Stimulated activated effector memory CD8-positive, alpha-beta T cell treated with anti-CD3 and anti-CD28 coated beads, Interleukin-12 subunit alpha, Interleukin-12 subunit beta, amount 100 ng/mL, for 72 hours (primary cell): ENCODE measurements at regions not wholly inside any gene's neighbourhood (a gene's known extent, or its start where the extent isn't known, plus 50 kb on each side); places are given as distances from the start of the nearest gene placed in this dataset.
"Not testable (repeated sequence)": the region's sequence is repeated elsewhere in the genome, so short reads cannot be mapped to it uniquely, and the experiment has no call there.

Experiments used
- ATAC-seq: fragments of 150-1000 bp; cut with Tn5 transposase; 2 replicates; pipeline ENCODE4 v1.10.0; 2021
- DNase-seq, 2 donors: peaks; one replicate each; pipeline ENCODE4 v3.0.0; 2021 to 2022; ENCODE audit warnings: low spot score in 2 of 2
- H3K27ac Mint-ChIP-seq: one replicate; pipeline ENCODE4 v1.8.0; 2022; ENCODE audit warnings: mild to moderate bottlenecking, mixed read lengths
- H3K36me3 Mint-ChIP-seq: one replicate; pipeline ENCODE4 v1.8.0; 2022; ENCODE audit warnings: mild to moderate bottlenecking, mixed read lengths
- H3K4me1 Mint-ChIP-seq: one replicate; pipeline ENCODE4 v1.8.0; 2022; ENCODE audit warnings: mixed read lengths
- H3K4me3 Mint-ChIP-seq: one replicate; pipeline ENCODE4 v1.8.0; 2022; ENCODE audit warnings: mild to moderate bottlenecking, mixed read lengths
- H3K9me3 Mint-ChIP-seq: one replicate; pipeline ENCODE4 v1.8.0; 2022; ENCODE audit warnings: mixed read lengths

DNA sequence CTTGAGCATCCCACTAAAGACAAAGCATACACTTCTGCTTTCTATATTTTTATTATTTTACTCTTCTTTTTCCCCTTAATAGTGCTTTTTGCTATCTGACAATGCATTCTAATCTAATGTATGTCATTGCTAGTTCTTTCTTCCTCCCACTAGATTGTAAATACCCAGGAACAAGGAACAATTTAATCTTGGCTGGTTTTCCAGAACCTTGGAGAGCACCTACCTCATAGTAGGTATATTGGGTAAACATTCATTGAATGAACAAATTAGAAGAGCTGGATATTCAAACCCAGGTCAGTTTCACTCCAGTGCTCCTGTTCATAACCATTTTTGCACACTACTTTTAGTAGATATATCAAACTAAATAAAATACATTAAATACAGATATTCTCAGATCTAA, 1617.6 kb upstream of the SLC10A2 start:
- Mint-ChIP-seq H3K27ac (no peak overlapping the region), H3K9me3 (peaks cover 4% of the 10 kb centered on the region), H3K4me1 (no peaks in the 10 kb centered on the region), H3K36me3 (no peaks in the 10 kb centered on the region), H3K4me3 (no peak overlapping the region)
- DNase-seq (no peak), ATAC-seq (no peak)

DNA sequence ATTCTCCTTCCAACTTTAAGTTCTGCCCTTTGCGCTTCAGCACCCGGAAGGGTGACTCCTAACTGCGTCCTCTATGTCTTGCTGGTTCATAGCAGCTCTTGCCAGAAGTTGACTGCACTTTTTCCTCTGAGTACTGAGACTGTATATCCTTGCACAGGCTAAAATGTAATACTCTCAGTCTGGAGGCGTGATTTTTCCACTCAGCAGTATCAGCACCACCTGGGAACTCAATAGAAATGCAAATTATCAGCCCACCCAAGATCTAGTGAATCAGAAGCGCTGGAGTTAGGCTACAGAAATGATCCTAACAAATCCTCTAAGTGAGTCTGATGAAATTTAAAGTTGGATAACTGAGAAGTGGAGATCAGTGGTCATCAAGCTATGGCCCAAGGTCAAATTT, 1611.9 kb upstream of the SLC10A2 start:
- no peaks in the 10 kb centered on the region for H3K4me1 Mint-ChIP-seq
- no peak for ATAC-seq

DNA sequence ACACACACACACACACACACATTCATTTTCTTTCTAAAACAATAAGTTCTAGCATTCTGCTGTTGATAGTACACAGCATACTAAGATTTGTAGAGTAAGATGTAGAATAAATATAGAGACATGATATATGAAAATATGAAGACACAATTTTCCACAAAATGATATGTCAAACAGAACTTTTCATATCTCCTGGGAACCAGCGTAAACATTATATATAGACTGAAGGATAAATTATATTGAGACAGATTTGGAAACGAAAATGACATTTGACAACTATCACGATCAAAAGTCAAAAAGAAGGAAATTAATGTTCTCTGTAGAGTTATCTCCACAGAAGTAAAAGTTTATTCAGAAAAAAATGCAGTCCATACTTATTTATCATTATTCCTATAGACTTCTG, 1605.7 kb upstream of the SLC10A2 start:
- Mint-ChIP-seq H3K27ac (no peak overlapping the region), H3K9me3 (peaks cover 12% of the 10 kb centered on the region), H3K4me1 (no peaks in the 10 kb centered on the region), H3K4me3 (no peak overlapping the region), H3K36me3 (no peaks in the 10 kb centered on the region)
- no peak for DNase-seq
- no peak for ATAC-seq

More for the DNA sequence above, 1611.9 kb upstream of the SLC10A2 start:
- Mint-ChIP-seq H3K9me3 (no peaks in the 10 kb centered on the region), H3K27ac (no peak overlapping the region), H3K4me3 (no peak overlapping the region), H3K36me3 (no peaks in the 10 kb centered on the region)
- DNase-seq, result no peak

DNA sequence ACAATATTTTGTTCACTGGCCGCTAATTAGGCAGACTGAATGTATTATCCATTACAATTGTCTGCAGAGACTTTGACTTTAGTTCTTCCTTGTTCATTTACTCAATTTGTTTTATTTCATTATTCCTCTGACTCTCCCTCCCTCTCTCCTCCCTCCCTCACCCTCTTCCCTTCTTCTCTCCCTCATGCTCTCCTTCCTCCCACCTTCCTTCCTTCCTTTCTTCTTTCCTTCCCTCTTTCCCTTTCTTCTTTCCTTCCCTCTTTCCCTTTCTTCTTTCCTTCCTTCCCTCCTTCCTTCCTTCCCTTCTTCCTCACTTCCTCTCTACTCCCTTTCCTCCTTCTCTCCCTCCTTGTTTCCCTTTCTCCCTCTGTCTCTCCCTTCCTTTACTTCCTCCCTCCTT, 1591.0 kb upstream of the SLC10A2 start:
- Mint-ChIP-seq H3K27ac (no peak overlapping the region), H3K4me3 (no peak overlapping the region), H3K4me1 (no peaks in the 10 kb centered on the region), H3K9me3 (peaks cover 7% of the 10 kb centered on the region), H3K36me3 (no peaks in the 10 kb centered on the region)
- no peak for ATAC-seq
- no peak for DNase-seq

DNA sequence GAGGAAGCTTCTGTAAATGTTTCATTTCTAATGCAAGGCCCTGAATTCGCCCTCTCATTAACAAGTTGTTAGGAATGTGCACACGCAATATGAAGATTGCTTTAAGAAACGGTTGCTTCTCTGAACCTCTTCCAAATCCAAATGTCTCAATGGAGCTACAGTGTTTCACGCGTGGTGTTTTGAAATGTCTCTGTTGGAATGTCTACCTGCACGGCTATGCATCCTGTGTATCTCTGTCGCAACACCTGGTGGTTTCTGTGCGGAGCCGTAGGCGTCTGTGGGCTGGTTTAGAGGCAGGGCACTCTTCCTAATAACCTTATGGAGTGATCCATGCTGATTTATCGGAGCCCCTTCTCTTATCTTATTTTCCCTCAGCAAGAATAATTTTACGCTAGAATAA, 1584.2 kb upstream of the SLC10A2 start:
- Mint-ChIP-seq H3K9me3 (peaks cover 2% of the 10 kb centered on the region), H3K36me3 (no peaks in the 10 kb centered on the region), H3K27ac (no peak overlapping the region), H3K4me3 (no peak overlapping the region), H3K4me1 (no peaks in the 10 kb centered on the region)
- ATAC-seq (no peak), DNase-seq (no peak)

DNA sequence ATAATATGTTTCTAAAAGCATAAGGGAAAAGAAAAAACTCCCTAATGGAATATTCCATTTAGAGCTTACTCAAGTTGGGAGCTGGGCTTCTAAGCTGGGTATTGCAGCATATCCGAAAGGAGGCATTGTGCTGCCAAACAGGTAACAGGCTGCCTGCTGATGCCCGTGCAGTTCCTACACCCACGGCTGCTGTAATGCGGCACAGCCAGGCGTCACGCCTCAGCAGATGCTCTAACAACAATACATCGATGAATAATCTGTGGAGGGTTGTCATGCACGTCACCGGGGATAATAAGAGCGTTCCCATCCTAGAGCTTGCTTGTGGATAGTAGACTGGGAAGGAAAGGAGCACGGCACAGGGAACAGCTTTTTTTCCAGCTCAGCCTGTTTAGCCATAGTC, 1582.1 kb upstream of the SLC10A2 start:
- Mint-ChIP-seq H3K36me3 (no peaks in the 10 kb centered on the region), H3K4me3 (no peak overlapping the region), H3K9me3 (peaks cover under 1% of the 10 kb centered on the region), H3K4me1 (no peaks in the 10 kb centered on the region), H3K27ac (no peak overlapping the region)
- no peak for DNase-seq
- no peak for ATAC-seq

DNA sequence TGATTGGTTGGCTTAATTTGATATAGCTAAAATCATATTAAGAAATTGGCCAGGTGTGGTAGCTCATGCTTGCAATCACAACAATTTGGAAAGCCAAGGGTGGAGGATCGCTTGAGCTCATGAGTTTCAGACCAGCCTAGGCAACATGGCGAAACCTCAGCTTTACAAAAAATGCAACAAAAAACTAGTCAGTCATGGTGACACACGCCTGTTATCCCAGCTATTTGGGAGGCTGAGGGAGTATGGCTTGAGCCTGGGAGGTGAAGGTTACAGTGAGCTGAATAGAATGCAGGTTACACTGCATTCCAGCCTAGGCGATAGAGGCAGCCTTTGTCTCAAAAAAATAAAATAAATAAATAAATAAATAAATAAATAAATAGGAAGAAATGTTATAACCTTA, 1579.6 kb upstream of the SLC10A2 start:
- no peaks in the 10 kb centered on the region for H3K36me3 Mint-ChIP-seq
- no peaks in the 10 kb centered on the region for H3K4me1 Mint-ChIP-seq
- no peak overlapping the region for H3K4me3 Mint-ChIP-seq
- H3K27ac Mint-ChIP-seq, result no peak overlapping the region
- no peak for ATAC-seq
- DNase-seq, result no peak
- H3K9me3 Mint-ChIP-seq, result no peaks in the 10 kb centered on the region

DNA sequence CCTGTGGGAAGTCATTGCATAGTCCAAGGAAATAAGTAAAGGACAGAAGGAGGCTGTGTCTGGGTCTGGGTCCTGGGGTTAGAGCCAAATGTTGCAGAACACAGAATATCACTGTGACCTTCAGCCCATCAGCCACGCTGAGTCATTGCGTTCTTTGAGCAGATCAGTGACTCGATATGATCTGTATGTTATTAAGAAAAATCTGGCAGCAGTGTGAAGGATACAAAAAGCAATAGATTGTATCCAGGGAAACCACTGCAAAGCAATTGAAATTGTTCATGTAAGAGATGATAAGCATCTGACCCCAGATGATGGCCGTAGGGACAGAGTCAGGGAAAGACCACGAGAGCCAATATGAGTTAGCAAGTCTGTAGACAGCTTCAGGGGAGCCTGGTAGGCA, 1575.1 kb upstream of the SLC10A2 start:
- Mint-ChIP-seq H3K36me3 (no peaks in the 10 kb centered on the region), H3K9me3 (no peaks in the 10 kb centered on the region)

DNA sequence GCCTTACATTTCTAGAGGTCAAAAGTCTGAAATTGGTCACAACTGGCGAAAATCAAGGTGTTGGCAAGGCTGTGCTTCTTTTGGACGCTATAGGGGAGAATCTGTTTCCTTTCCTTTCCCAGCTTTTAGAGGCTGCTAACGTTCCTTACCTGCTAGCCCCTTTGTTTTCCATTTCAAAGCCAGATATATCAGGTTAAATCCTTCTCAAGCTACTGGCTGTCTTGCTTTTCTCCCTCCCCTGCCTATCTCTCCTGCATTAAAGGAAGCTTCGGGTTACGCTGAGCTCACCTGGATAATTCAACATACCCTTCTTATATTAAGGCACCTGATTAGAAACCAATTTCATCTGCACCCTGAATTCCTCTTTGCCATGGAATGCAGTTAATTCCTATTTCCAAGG, 1569.7 kb upstream of the SLC10A2 start:
- H3K36me3 Mint-ChIP-seq, result no peaks in the 10 kb centered on the region
- H3K4me3 Mint-ChIP-seq, result no peak overlapping the region
- ATAC-seq (no peak), DNase-seq (no peak)
- H3K4me1 Mint-ChIP-seq, result no peaks in the 10 kb centered on the region
- H3K9me3 Mint-ChIP-seq, result no peaks in the 10 kb centered on the region
- H3K27ac Mint-ChIP-seq, result no peak overlapping the region

More for the DNA sequence above, 1575.1 kb upstream of the SLC10A2 start:
- no peak for ATAC-seq
- no peaks in the 10 kb centered on the region for H3K4me1 Mint-ChIP-seq
- no peak overlapping the region for H3K4me3 Mint-ChIP-seq
- no peak for DNase-seq
- H3K27ac Mint-ChIP-seq, result no peak overlapping the region

DNA sequence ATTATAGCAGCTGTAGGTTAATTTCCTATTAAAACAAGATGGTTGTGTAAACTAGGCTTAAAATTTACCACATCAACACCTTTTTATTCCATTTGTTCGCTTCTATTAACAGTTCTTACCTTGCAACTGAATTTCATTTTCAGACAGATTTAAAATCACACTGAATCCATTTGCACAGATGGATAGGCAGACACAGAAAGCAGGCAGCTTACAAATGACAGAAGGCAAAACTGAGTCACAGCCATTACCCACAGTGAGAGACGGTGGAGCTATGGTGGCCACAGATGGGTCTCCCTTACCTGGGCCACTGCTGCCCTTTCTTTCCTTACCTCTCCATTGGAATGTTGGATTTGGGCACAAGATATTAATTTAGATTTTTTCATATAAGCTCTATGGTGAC, 1567.8 kb upstream of the SLC10A2 start:
- Mint-ChIP-seq H3K9me3 (no peaks in the 10 kb centered on the region), H3K27ac (no peak overlapping the region), H3K36me3 (no peaks in the 10 kb centered on the region), H3K4me1 (no peaks in the 10 kb centered on the region), H3K4me3 (no peak overlapping the region)
- DNase-seq, result no peak
- no peak for ATAC-seq

DNA sequence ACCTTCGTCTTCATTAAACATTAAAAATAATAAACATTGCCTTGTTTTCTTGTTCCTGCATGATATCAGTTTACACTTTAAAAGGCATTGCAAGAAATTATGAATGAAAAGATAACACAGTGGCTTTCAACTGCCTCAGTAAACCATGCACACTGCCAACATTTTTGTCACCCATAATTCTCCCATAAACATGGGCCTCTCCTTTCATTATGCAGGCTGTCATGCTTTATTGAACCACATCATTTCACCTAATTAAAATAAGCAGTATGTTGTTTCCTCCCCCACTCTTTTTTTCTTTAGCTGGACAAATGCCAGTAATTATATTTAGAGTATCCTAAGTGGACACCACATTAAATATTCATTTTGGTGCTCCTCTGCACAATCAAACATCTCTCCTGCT, 1566.5 kb upstream of the SLC10A2 start:
- DNase-seq (no peak), ATAC-seq (no peak)
- Mint-ChIP-seq H3K4me3 (no peak overlapping the region), H3K27ac (no peak overlapping the region), H3K9me3 (no peaks in the 10 kb centered on the region), H3K4me1 (no peaks in the 10 kb centered on the region), H3K36me3 (no peaks in the 10 kb centered on the region)

DNA sequence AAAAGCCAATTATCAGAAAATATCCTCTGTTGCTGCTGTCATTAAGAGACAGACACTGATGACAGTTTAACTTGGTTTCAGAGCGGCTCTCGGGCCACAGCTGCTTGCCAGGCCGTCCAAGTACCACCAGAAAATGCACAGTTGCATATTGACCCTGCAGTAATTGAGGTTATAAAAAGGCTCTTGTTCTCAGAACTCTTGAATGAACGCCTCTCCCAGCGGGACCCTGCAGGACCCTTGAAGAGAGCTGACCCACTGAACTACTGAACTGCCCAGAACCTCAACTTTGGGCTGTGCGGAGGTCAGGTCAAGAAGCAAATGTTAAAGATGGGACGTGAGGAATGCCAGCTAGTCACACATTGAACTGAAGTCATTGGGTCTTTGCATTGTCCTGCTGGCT, 1559.0 kb upstream of the SLC10A2 start:
- ATAC-seq (no peak), DNase-seq (no peak)
- no peaks in the 10 kb centered on the region for H3K36me3 Mint-ChIP-seq
- H3K27ac Mint-ChIP-seq, result no peak overlapping the region
- H3K4me3 Mint-ChIP-seq, result no peak overlapping the region
- H3K9me3 Mint-ChIP-seq, result peaks cover 8% of the 10 kb centered on the region
- no peaks in the 10 kb centered on the region for H3K4me1 Mint-ChIP-seq

DNA sequence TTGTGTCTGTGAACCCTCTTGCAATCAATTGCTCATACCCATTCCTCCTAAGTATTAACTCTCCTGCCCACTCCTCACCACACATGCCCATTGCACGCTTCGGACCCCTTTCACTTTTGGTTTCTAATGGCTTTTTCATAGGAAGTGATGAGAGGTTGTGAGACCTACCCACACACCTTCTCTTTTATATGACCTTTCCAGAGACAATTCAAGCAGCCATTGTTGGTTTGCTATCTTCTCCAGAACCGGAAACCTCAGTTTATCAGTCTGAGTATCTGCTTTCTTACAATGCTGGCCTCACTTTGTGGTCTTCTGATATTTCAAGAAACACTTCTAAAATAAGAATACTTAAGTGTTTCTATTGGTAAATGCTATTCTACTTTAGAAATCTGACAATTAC, 1550.8 kb upstream of the SLC10A2 start:
- DNase-seq (no peak), ATAC-seq (no peak)
- no peak overlapping the region for H3K27ac Mint-ChIP-seq
- no peak overlapping the region for H3K4me3 Mint-ChIP-seq
- H3K4me1 Mint-ChIP-seq, result no peaks in the 10 kb centered on the region
- H3K36me3 Mint-ChIP-seq, result no peaks in the 10 kb centered on the region
- H3K9me3 Mint-ChIP-seq, result peaks cover 8% of the 10 kb centered on the region

DNA sequence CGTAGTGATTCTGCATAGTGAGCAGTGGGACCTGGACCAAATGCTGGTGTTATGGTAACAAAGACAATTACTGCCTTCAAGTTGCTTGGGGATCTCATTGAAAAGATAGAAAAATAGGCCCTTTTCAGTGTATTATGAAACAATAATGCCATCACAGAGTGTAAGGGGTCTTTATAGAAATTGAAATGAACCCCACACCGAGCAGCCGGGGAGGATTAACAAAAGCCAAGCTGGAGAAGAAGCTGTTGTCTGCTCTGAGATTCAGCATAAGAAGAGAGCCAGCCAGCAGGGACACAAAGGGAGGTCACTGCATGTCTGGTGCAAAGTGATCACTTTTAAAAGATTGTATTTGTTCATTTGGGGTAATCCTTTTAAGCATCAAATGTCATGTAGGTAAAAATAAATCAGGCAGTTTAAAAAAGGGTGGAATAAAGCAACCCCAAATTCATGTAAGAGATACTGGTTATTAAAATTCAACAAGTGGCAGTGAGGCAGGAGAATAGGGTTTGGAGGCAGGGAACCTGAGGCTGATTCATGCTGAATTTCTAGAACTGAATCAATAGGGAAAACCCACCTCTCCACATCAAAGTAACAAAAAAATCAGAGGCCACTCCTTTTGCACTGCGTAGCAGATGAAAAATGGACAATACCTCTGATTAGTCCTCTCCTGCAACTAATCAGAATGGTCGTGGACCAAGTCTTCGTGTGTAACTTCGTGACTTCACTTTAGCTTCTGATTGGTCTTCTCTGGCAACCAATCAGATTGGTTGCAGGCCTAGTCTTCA, 1548.3 kb upstream of the SLC10A2 start:
- Mint-ChIP-seq H3K4me1 (no peaks in the 10 kb centered on the region), H3K27ac (no peak overlapping the region)
- ATAC-seq, result no peak

DNA sequence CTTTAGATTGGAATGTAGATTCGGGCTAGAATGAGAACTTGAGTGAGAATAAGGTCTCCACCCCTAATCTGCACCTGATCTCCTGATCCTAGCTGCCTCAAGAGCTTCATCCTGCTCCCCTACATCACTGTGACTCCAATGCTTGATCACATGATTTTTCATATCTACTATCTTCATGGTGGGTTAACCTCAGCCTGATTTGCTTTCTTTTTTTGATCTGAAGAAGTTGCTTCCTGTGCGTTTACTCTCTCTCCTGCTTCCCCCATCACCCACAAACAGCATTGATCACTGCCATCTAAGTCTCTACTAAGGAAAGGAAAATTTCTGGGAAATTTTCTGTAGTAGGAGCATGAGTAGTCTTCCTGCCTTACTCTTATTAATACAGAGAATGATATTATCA, 1542.1 kb upstream of the SLC10A2 start:
- no peak overlapping the region for H3K27ac Mint-ChIP-seq
- no peak overlapping the region for H3K4me3 Mint-ChIP-seq
- H3K4me1 Mint-ChIP-seq, result no peaks in the 10 kb centered on the region
- no peak for ATAC-seq
- DNase-seq, result no peak
- H3K9me3 Mint-ChIP-seq, result peaks cover 3% of the 10 kb centered on the region
- H3K36me3 Mint-ChIP-seq, result no peaks in the 10 kb centered on the region

More for the DNA sequence above, 1548.3 kb upstream of the SLC10A2 start:
- Mint-ChIP-seq H3K36me3 (no peaks in the 10 kb centered on the region), H3K9me3 (peaks cover 8% of the 10 kb centered on the region), H3K4me3 (no peak overlapping the region)
- no peak for DNase-seq

DNA sequence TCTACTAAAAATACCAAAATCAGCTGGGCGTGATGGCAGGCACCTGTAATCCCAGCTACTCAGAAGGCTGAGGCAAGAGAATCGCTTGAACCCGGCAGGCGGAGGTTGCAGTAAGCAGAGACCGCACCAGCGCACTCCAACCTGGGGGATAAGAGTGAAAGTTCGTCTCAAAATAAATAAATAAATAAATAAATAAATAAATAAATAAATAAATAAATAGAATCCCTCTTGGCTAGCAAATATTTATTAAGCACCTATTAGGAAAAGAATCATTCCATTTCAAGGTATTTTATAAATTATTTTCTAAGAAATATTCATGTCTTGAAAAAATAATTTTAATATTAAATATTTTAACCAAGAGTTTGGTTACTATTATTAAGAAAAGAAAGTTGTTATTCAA, 1539.2 kb upstream of the SLC10A2 start:
- H3K36me3 Mint-ChIP-seq, ATAC-seq, H3K27ac Mint-ChIP-seq, H3K4me1 Mint-ChIP-seq, H3K4me3 Mint-ChIP-seq, DNase-seq, H3K9me3 Mint-ChIP-seq: not testable (repeated sequence)
